ENCODE measurements at regions not wholly inside any gene's neighbourhood (a gene's known extent, or its start where the extent isn't known, plus 50 kb on each side); places are given as distances from the start of the nearest gene placed in this dataset.
"Not testable (repeated sequence)": the region's sequence is repeated elsewhere in the genome, so short reads cannot be mapped to it uniquely, and the experiment has no call there.

DNA sequence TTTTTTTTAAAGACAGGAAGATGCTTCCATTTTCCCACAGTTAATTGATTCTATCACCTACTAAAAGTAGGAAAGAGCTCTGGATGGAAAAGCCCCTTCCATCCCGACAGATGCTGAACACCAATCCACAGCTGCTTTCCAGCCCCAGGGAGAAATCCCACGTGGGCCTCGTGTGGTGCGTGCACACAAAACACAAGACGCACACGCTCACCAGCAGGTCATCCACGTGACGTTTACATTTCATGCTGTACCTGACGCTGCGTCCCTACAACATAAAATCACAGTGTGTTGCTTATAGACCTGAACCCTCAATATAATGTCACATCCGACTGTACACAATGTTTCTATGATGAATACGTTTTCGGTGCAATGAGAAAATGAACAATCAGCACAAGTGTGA, 50.2 kb upstream of the DACT2 start:
- DNase-seq = no peak

DNA sequence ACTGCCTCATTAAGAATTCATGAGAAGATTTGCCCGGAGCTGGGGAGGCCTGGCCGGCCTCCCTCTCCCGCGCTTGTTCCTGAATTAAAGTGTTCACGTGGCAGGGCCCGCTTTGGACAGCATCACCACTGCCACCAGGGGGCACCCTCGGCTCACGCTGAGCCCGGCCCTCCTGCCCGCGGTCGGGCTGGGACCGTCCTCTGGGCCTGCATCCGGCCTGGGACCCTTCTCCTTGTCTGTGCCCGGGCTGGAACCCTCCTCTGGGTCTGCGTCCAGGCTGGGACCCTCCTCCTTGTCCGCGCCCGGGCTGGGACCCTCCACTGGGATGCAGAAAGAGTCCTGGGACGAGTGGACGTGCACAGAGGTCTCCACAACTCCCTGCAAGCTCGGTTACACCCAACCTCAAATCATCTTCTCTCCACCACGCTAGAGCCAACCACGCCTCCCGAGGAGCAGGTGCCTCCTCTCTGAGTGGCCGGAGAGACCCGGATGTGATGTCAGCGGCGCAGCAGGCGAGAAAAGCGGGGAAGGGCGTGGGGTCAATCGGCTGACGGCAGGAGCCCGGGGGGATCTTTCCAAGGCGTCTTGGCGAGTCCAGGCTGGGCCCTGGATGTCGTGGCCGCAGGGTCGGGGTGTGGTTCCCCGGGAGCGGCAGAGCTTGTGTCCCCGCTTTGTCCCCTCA, 50.9 kb upstream of the DACT2 start:
- peak; percentile 80 to 85 for DNase-seq

GRCh38 chr6:168371185-168371584, 51.6 kb upstream of the DACT2 start:
- no peak for DNase-seq

- no peak for DNase-seq
These were observed 52.0 kb upstream of the DACT2 start for GRCh38 chr6:168371618-168371980.

- DNase-seq = no peak
These were observed 52.6 kb upstream of the DACT2 start for GRCh38 chr6:168371981-168372711.

DNA sequence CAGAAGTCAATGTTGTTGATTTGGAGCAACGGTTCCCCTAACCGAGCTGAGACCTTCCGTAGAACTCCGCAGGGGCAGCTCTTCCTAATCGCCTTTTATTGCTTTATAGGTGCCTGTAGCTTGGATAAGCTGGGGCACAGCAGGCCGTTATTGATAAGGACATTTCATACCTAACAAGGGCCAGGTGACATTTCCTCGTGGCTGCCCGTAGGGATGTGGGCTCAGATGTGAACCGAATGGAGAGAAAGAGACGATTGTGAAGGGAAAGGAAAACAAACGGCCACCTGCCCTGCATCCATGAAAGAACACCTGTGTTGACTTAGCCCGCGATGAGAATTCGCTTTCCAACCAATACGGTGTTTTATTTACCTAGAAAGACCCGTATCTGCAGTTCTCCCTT, 53.3 kb upstream of the DACT2 start:
- no peak for DNase-seq

DNA sequence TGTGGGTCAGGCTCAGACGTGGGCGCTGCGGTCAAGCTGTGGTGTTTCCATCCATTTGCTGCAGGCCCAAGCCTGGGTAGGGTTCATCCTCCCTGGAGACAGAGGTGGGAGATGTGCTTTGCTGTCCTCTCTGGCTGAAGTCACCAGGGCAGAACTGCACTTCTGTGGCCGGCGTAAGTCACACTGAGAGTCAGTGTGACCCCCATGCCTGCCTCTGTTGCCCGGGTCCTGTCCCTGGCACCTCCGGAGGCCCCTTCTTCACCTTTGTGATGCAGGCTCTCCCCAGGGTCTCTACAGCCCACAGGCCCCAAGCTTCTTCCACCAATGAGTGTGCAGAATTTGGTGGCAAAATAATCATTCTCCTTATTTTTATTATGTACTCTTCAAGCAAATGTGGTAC, 53.8 kb upstream of the DACT2 start:
- DNase-seq = no peak

GRCh38 chr6:168374051-168374502, 54.5 kb upstream of the DACT2 start:
- DNase-seq = no peak

DNA sequence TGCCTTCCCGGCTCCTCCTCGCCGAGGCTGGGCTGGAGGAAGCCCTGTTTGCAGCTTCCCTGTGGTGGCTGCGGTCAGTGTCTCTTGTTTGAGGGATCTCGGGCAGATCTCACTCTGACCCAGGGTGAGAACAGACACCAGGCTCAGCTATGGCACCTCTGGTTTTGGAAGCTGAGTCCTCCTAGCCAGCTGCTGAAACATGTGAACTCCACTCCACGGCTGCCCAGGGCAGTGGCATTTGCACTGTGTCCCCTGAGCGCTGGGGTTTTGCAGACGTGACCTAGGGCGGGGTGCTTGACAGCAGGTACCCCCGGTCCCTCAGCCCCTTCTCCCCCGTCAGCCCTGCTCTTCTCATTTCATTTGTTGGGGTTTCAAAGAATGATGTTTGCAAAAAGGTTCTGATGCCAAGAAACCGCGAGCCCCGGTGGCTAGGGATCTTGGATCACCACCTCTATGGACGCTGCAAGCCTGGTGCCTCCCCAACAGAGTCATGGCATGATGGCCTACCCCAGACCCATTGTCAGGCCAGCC, 55.0 kb upstream of the DACT2 start:
- no peak for DNase-seq

DNA sequence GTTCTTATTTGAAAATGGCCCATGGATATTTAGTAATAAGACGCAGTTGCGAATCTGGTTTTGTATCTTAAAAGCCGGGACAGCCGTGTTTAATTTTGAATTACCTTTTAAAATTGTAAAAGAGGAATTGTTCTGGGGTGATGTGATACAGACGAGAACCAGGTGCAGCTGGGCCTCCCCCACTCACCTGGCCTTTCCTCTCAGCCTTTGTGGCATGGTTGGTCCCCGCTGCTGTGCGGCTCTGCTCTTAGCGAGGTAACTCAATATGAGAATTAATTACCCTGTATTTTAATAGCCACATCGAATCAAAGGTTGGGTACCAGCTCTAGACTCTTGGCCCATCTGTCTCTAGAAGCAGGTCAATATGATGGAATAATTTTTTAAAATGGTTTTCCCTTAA, 56.5 kb upstream of the DACT2 start:
- DNase-seq = no peak

GRCh38 chr6:168376811-168377483, 57.4 kb upstream of the DACT2 start:
- no peak for DNase-seq

DNA sequence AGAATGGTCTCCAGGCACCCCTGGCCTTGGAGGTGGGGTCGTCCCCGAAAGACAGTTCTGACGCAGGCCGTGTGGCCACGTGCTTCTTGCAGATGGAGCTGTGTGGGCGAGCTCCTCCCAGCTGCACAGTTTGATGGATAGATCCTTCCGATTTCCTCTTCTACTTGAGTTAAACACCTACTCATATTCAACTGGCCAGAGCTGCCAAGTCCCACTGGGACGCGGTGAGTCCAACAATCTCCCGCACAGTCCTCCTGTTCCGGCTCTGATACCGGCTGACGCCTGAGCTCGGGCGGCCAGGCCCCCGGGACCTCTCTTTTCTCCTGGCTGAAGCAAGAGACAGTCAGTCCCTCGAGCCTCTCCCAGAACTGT, 57.9 kb upstream of the DACT2 start:
- no peak for DNase-seq

GRCh38 chr6:168377856-168378832, 58.6 kb upstream of the DACT2 start:
- DNase-seq = no peak

GRCh38 chr6:168379579-168379978, 60.0 kb upstream of the DACT2 start:
- not testable (repeated sequence) for DNase-seq

GRCh38 chr6:168380166-168380955, 60.6 kb upstream of the SMOC2 start:
- DNase-seq = not testable (repeated sequence)

DNA sequence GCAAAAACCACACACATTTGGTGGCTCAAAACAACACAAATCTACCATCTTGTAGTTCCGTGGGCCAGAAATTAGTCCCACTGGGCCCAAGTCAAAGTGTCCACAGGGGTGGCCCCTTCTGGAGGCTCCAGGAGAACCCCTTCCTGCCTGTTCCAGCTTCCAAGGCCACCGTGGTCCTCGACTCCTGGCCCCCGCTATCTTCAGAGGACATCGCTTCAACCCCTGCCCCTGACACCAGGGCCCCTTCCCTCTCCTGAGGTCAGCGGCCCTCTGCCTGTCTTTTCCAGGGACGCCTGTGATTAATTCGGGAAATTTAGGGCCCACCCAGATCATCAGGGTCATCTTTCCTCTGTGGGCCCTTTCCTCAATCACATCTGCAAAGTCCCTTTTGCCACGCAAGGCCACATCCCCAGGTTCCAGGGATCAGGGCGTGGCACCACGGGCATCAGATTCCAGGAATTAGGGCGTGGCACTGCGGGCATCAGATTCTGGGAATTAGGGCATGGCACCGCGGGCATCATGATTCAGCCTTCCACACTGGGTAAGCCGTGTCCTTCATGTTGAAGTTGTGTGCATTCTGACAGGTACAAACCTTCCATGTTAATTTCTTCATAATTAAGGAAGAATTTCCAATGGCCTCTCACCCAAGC, 59.9 kb upstream of the SMOC2 start:
- no peak for DNase-seq

DNA sequence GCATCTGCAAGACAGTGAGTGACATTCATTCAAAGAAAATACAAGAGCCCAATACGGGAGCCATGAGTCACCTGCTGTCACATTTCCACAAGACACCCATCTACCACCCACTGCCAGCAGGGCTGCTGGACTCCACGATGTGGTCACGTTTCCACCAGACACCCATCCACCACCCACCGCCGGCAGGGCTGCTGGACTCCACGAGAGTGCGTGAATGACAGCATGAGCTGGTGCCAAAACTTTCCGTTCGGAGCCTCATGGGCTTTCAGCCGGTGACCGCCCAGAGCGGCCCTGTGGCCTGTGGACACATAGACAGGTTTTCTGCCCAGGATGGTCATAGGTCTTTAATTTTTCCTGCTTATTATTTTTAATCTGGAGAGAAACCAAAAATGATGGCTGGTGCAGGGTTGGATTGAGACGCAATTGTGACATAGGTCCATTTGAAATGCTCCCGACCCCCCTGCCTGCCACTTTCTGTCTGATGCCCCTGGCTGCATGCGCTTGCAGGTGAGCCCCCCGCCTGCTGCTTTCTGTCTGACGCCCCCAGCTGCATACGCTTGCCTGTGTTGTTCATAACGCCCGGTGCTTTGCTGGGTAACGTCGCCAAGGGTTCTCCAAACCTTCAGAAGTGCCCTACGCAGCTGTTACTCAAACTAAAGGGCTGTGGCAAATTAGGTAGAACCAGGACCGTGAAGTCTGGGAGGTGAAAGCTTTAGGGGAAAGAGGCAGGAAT, 59.1 kb upstream of the SMOC2 start:
- DNase-seq = no peak

- no peak for DNase-seq
These were observed 57.7 kb upstream of the SMOC2 start for GRCh38 chr6:168383062-168383854.

Measured in activated T-cell treated with anti-CD3 and anti-CD28 coated beads, Interleukin-2, amount 50 U/mL, for 48 hours (primary cell).